Epithelial cell of proximal tubule (primary cell): ENCODE measurements at regions not wholly inside any gene's neighbourhood (a gene's known extent, or its start where the extent isn't known, plus 50 kb on each side); places are given as distances from the start of the nearest gene placed in this dataset.
"Not testable (repeated sequence)": the region's sequence is repeated elsewhere in the genome, so short reads cannot be mapped to it uniquely, and the experiment has no call there.

ENCODE experiments used
- DNase-seq: peaks from one replicate; pipeline ENCODE4 v3.0.0-alpha.2; 2011; ENCODE audit warnings: low read depth
- H3K4me3 ChIP-seq: 2 replicates; pipeline ENCODE4 v1.5.1; 2011; ENCODE audit warnings: low read depth, mild to moderate bottlenecking, low read length
- CTCF ChIP-seq: conservative IDR thresholded peaks from 2 replicates; pipeline ENCODE4 v1.5.1; 2012; ENCODE audit warnings: low read depth, mild to moderate bottlenecking, low read length

- no peak for TF ChIP-seq CTCF
- H3K4me3 ChIP-seq, result no peak overlapping the region
- no peak for DNase-seq
Observed at GRCh38 chr3:163521261-163521660, 1557.0 kb downstream of the SI start.

GRCh38 chr3:163518065-163518464 is 1560.2 kb downstream of the SI start:
- TF ChIP-seq CTCF, result no peak
- DNase-seq, result no peak
- no peak overlapping the region for H3K4me3 ChIP-seq

GRCh38 chr3:163513149-163513657 is 1565.1 kb downstream of the SI start:
- TF ChIP-seq CTCF, result no peak

GRCh38 chr3:163508206-163508605 is 1570.1 kb downstream of the SI start:
- no peak for TF ChIP-seq CTCF
- H3K4me3 ChIP-seq, result no peak overlapping the region
- no peak for DNase-seq

More at GRCh38 chr3:163513149-163513657, 1565.1 kb downstream of the SI start:
- no peak overlapping the region for H3K4me3 ChIP-seq
- no peak for DNase-seq

- DNase-seq, result no peak
- no peak overlapping the region for H3K4me3 ChIP-seq
- TF ChIP-seq CTCF, result no peak
Observed at GRCh38 chr3:163504974-163505373, 1573.3 kb downstream of the SI start.

- not testable (repeated sequence) for H3K4me3 ChIP-seq, DNase-seq
Observed at GRCh38 chr3:163499736-163500219, 1578.5 kb downstream of the SI start.

- H3K4me3 ChIP-seq, DNase-seq: not testable (repeated sequence)
Observed at GRCh38 chr3:163498842-163499735, 1579.2 kb downstream of the SI start.

GRCh38 chr3:163491714-163492113 is 1586.6 kb downstream of the SI start:
- no peak for DNase-seq
- H3K4me3 ChIP-seq, result no peak overlapping the region
- TF ChIP-seq CTCF, result no peak
